ENCODE measurements at regions not wholly inside any gene's neighbourhood (a gene's known extent, or its start where the extent isn't known, plus 50 kb on each side); places are given as distances from the start of the nearest gene placed in this dataset.

- no peak for TF ChIP-seq CTCF (optimal IDR thresholded peaks at IDR 0.05 in 1 of 3, IDR thresholded peaks at IDR 0.05 in 1 of 3, conservative IDR thresholded peaks at IDR 0.05 in 1 of 3; ENCODE audit: extremely low read depth in 1 of 3, insufficient read depth in 2 of 3, low read length in 3 of 3)
- no peak for TF ChIP-seq EZH2 (IDR thresholded peaks at IDR 0.05; ENCODE audit: low read length)
These were observed 65.9 kb downstream of the CEBPB start for GRCh38 chr20:50256577-50256976.

Data from keratinocyte (primary cell).